ENCODE measurements at regions not wholly inside any gene's neighbourhood (a gene's known extent, or its start where the extent isn't known, plus 50 kb on each side); places are given as distances from the start of the nearest gene placed in this dataset.

- Histone ChIP-seq H3K27me3 (ENCODE audit: insufficient read depth, low read length) (no peaks in the 10 kb centered on the region), H3K27ac (ENCODE audit: low read length) (no peak overlapping the region), H3K9ac (ENCODE audit: low read depth, low read length) (no peak overlapping the region), H3K9me3 (ENCODE audit: insufficient read depth, low read depth, low read length) (peaks cover 20% of the 10 kb centered on the region), H3K4me1 (ENCODE audit: insufficient read depth, low read length) (peaks cover 10% of the 10 kb centered on the region; the same call in 1 of the 2 replicates), H3K4me3 (ENCODE audit: low read length) (no peak overlapping the region), H3K36me3 (ENCODE audit: insufficient read depth, low read depth, low read length) (no peaks in the 10 kb centered on the region)
These were observed 77.4 kb downstream of the CYP26A1 start for GRCh38 chr10:93150990-93151547.

GRCh38 chr10:93152136-93152535, 78.4 kb downstream of the CYP26A1 start:
- H3K36me3 ChIP-seq (ENCODE audit: insufficient read depth, low read depth, low read length): no peaks in the 10 kb centered on the region
- peaks cover 20% of the 10 kb centered on the region for H3K9me3 ChIP-seq (ENCODE audit: insufficient read depth, low read depth, low read length)
- no peak overlapping the region for H3K9ac ChIP-seq (ENCODE audit: low read depth, low read length)
- no peak overlapping the region for H3K27ac ChIP-seq (ENCODE audit: low read length)
- H3K4me3 ChIP-seq (ENCODE audit: low read length): no peak overlapping the region
- peaks cover 6% of the 10 kb centered on the region; the same call in 1 of the 2 replicates for H3K4me1 ChIP-seq (ENCODE audit: insufficient read depth, low read length)
- no peaks in the 10 kb centered on the region for H3K27me3 ChIP-seq (ENCODE audit: insufficient read depth, low read length)

- Histone ChIP-seq H3K27ac (ENCODE audit: low read length) (no peak overlapping the region), H3K9me3 (ENCODE audit: insufficient read depth, low read depth, low read length) (peaks cover 25% of the 10 kb centered on the region), H3K4me3 (ENCODE audit: low read length) (no peak overlapping the region), H3K27me3 (ENCODE audit: insufficient read depth, low read length) (no peaks in the 10 kb centered on the region), H3K4me1 (ENCODE audit: insufficient read depth, low read length) (no peaks in the 10 kb centered on the region), H3K9ac (ENCODE audit: low read depth, low read length) (no peak overlapping the region), H3K36me3 (ENCODE audit: insufficient read depth, low read depth, low read length) (no peaks in the 10 kb centered on the region)
These were observed 80.8 kb downstream of the CYP26A1 start for GRCh38 chr10:93154531-93154930.

GRCh38 chr10:93160140-93160539, 86.4 kb downstream of the CYP26A1 start:
- Histone ChIP-seq H3K36me3 (ENCODE audit: insufficient read depth, low read depth, low read length) (no peaks in the 10 kb centered on the region), H3K27me3 (ENCODE audit: insufficient read depth, low read length) (no peaks in the 10 kb centered on the region), H3K4me1 (ENCODE audit: insufficient read depth, low read length) (no peaks in the 10 kb centered on the region), H3K9ac (ENCODE audit: low read depth, low read length) (no peak overlapping the region), H3K4me3 (ENCODE audit: low read length) (no peak overlapping the region), H3K27ac (ENCODE audit: low read length) (no peak overlapping the region), H3K9me3 (ENCODE audit: insufficient read depth, low read depth, low read length) (peaks cover 10% of the 10 kb centered on the region)

GRCh38 chr10:93160829-93161228, 87.1 kb downstream of the CYP26A1 start:
- Histone ChIP-seq H3K4me1 (ENCODE audit: insufficient read depth, low read length) (no peaks in the 10 kb centered on the region), H3K9me3 (ENCODE audit: insufficient read depth, low read depth, low read length) (peaks cover 5% of the 10 kb centered on the region; the same call in 1 of the 2 replicates), H3K27ac (ENCODE audit: low read length) (no peak overlapping the region), H3K4me3 (ENCODE audit: low read length) (no peak overlapping the region), H3K9ac (ENCODE audit: low read depth, low read length) (no peak overlapping the region), H3K27me3 (ENCODE audit: insufficient read depth, low read length) (no peaks in the 10 kb centered on the region), H3K36me3 (ENCODE audit: insufficient read depth, low read depth, low read length) (no peaks in the 10 kb centered on the region)

GRCh38 chr10:93165367-93165766, 91.7 kb downstream of the CYP26A1 start:
- H3K4me3 ChIP-seq (ENCODE audit: low read length): no peak overlapping the region
- H3K9me3 ChIP-seq (ENCODE audit: insufficient read depth, low read depth, low read length): peaks cover 5% of the 10 kb centered on the region; the same call in 1 of the 2 replicates
- no peak overlapping the region for H3K27ac ChIP-seq (ENCODE audit: low read length)
- H3K4me1 ChIP-seq (ENCODE audit: insufficient read depth, low read length): peaks cover 5% of the 10 kb centered on the region
- no peak overlapping the region for H3K9ac ChIP-seq (ENCODE audit: low read depth, low read length)
- H3K27me3 ChIP-seq (ENCODE audit: insufficient read depth, low read length): no peaks in the 10 kb centered on the region
- no peaks in the 10 kb centered on the region for H3K36me3 ChIP-seq (ENCODE audit: insufficient read depth, low read depth, low read length)

- Histone ChIP-seq H3K27ac (ENCODE audit: low read length) (no peak overlapping the region), H3K36me3 (ENCODE audit: insufficient read depth, low read depth, low read length) (no peaks in the 10 kb centered on the region), H3K27me3 (ENCODE audit: insufficient read depth, low read length) (no peaks in the 10 kb centered on the region), H3K4me1 (ENCODE audit: insufficient read depth, low read length) (peaks cover 5% of the 10 kb centered on the region), H3K9me3 (ENCODE audit: insufficient read depth, low read depth, low read length) (peaks cover 5% of the 10 kb centered on the region; the same call in 1 of the 2 replicates), H3K9ac (ENCODE audit: low read depth, low read length) (no peak overlapping the region), H3K4me3 (ENCODE audit: low read length) (no peak overlapping the region)
These were observed 92.4 kb downstream of the CYP26A1 start for GRCh38 chr10:93166134-93166533.

GRCh38 chr10:93171837-93172236, 98.1 kb downstream of the CYP26A1 start:
- H3K36me3 ChIP-seq (ENCODE audit: insufficient read depth, low read depth, low read length): no peaks in the 10 kb centered on the region
- H3K4me1 ChIP-seq (ENCODE audit: insufficient read depth, low read length): no peaks in the 10 kb centered on the region
- no peak overlapping the region for H3K27ac ChIP-seq (ENCODE audit: low read length)
- peaks cover 5% of the 10 kb centered on the region; the same call in 1 of the 2 replicates for H3K9me3 ChIP-seq (ENCODE audit: insufficient read depth, low read depth, low read length)
- H3K4me3 ChIP-seq (ENCODE audit: low read length): no peak overlapping the region
- H3K9ac ChIP-seq (ENCODE audit: low read depth, low read length): no peak overlapping the region
- no peaks in the 10 kb centered on the region for H3K27me3 ChIP-seq (ENCODE audit: insufficient read depth, low read length)

GRCh38 chr10:93173967-93174845, 100.5 kb downstream of the CYP26A1 start:
- H3K4me1 ChIP-seq (ENCODE audit: insufficient read depth, low read length): no peaks in the 10 kb centered on the region
- H3K4me3 ChIP-seq (ENCODE audit: low read length): no peak overlapping the region
- no peak overlapping the region for H3K9ac ChIP-seq (ENCODE audit: low read depth, low read length)
- no peaks in the 10 kb centered on the region for H3K36me3 ChIP-seq (ENCODE audit: insufficient read depth, low read depth, low read length)
- no peak overlapping the region for H3K27ac ChIP-seq (ENCODE audit: low read length)
- H3K27me3 ChIP-seq (ENCODE audit: insufficient read depth, low read length): no peaks in the 10 kb centered on the region
- H3K9me3 ChIP-seq (ENCODE audit: insufficient read depth, low read depth, low read length): peaks cover 5% of the 10 kb centered on the region; the same call in 1 of the 2 replicates

- no peaks in the 10 kb centered on the region; the same call in 1 of the 2 replicates for H3K9me3 ChIP-seq (ENCODE audit: insufficient read depth, low read depth, low read length)
- H3K4me1 ChIP-seq (ENCODE audit: insufficient read depth, low read length): no peaks in the 10 kb centered on the region
- no peak overlapping the region for H3K4me3 ChIP-seq (ENCODE audit: low read length)
- no peak overlapping the region for H3K9ac ChIP-seq (ENCODE audit: low read depth, low read length)
- no peak overlapping the region for H3K27ac ChIP-seq (ENCODE audit: low read length)
- H3K27me3 ChIP-seq (ENCODE audit: insufficient read depth, low read length): no peaks in the 10 kb centered on the region
- no peaks in the 10 kb centered on the region for H3K36me3 ChIP-seq (ENCODE audit: insufficient read depth, low read depth, low read length)
These were observed 101.8 kb downstream of the CYP26A1 start for GRCh38 chr10:93175490-93175889.

- H3K36me3 ChIP-seq (ENCODE audit: insufficient read depth, low read depth, low read length): no peaks in the 10 kb centered on the region
These were observed 103.8 kb downstream of the CYP26A1 start for GRCh38 chr10:93177511-93177910.

GRCh38 chr10:93178226-93178625, 104.5 kb downstream of the CYP26A1 start:
- Histone ChIP-seq H3K27me3 (ENCODE audit: insufficient read depth, low read length) (no peaks in the 10 kb centered on the region), H3K27ac (ENCODE audit: low read length) (no peak overlapping the region), H3K36me3 (ENCODE audit: insufficient read depth, low read depth, low read length) (no peaks in the 10 kb centered on the region), H3K9me3 (ENCODE audit: insufficient read depth, low read depth, low read length) (no peaks in the 10 kb centered on the region), H3K4me3 (ENCODE audit: low read length) (no peak overlapping the region), H3K4me1 (ENCODE audit: insufficient read depth, low read length) (0 out of 2 replicates have a peak, but pooled peaks cover 3% of the 10 kb centered on the region), H3K9ac (ENCODE audit: low read depth, low read length) (no peak overlapping the region)

More at GRCh38 chr10:93177511-93177910, 103.8 kb downstream of the CYP26A1 start:
- Histone ChIP-seq H3K9ac (ENCODE audit: low read depth, low read length) (no peak overlapping the region), H3K4me1 (ENCODE audit: insufficient read depth, low read length) (0 out of 2 replicates have a peak, but pooled peaks cover 3% of the 10 kb centered on the region), H3K27ac (ENCODE audit: low read length) (no peak overlapping the region), H3K4me3 (ENCODE audit: low read length) (no peak overlapping the region), H3K9me3 (ENCODE audit: insufficient read depth, low read depth, low read length) (no peaks in the 10 kb centered on the region), H3K27me3 (ENCODE audit: insufficient read depth, low read length) (no peaks in the 10 kb centered on the region)

All from iPS-20b (cell line).